Keratinocyte (primary cell): ENCODE measurements at regions not wholly inside any gene's neighbourhood (a gene's known extent, or its start where the extent isn't known, plus 50 kb on each side); places are given as distances from the start of the nearest gene placed in this dataset.

Experiments
- DNase-seq: peaks from one replicate; pipeline ENCODE4 v3.0.0-alpha.2; 2011; ENCODE audit warnings: low read depth, missing footprints, low spot score
- FAIRE-seq: peaks from 2 replicates; lab custom pipeline; 2011; peaks lifted over from hg19 to GRCh38; lab: Jason Lieb, UNC
- H2AFZ ChIP-seq: 2 replicates; pipeline ENCODE4 v1.6.0; 2012; ENCODE audit warnings: low read length, control low read depth, inconsistent platforms; ENCODE audit not compliant: control insufficient read depth
- H3K27ac ChIP-seq: 2 replicates; pipeline ENCODE4 v1.5.1; 2011; ENCODE audit warnings: low read length; ENCODE audit not compliant: control insufficient read depth, insufficient read depth
- H3K27me3 ChIP-seq: 3 replicates; pipeline ENCODE4 v1.6.0; 2011; ENCODE audit warnings: low read length; ENCODE audit not compliant: control insufficient read depth, insufficient read depth; ENCODE audit errors: extremely low read depth
- H3K36me3 ChIP-seq, 2 experiments: 2 replicates in 1 of 2; 3 replicates in 1 of 2; pipeline ENCODE4 v1.5.1; 2011; ENCODE audit warnings: low read length in 2 of 2, mild to moderate bottlenecking in 1 of 2; ENCODE audit not compliant: control insufficient read depth in 2 of 2, insufficient read depth in 2 of 2; ENCODE audit errors: extremely low read depth in 1 of 2
- H3K4me1 ChIP-seq: 3 replicates; pipeline ENCODE4 v1.5.1; 2011; ENCODE audit warnings: low read length; ENCODE audit not compliant: control insufficient read depth, insufficient read depth; ENCODE audit errors: extremely low read depth
- H3K4me2 ChIP-seq: 3 replicates; pipeline ENCODE4 v1.6.0; 2011; ENCODE audit warnings: low read depth, low read length; ENCODE audit not compliant: control insufficient read depth, insufficient read depth; ENCODE audit errors: extremely low read depth
- H3K4me3 ChIP-seq, 3 experiments: fragments of 200-600 bp in 1 of 3; sonication (generic) in 1 of 3; 2 replicates in 2 of 3; 3 replicates in 1 of 3; pipeline ENCODE4 v1.5.1; 2011 to 2016; ENCODE audit warnings: low read length in 3 of 3, mild to moderate bottlenecking in 3 of 3, control low read depth in 2 of 3, inconsistent platforms in 1 of 3, low read depth in 1 of 3, mixed read lengths in 1 of 3, mixed run types in 1 of 3, moderate library complexity in 1 of 3; ENCODE audit not compliant: control insufficient read depth in 2 of 3, insufficient read depth in 2 of 3; ENCODE audit errors: extremely low read depth in 1 of 3
- H3K79me2 ChIP-seq: 2 replicates; pipeline ENCODE4 v1.6.0; 2012; ENCODE audit warnings: low read length; ENCODE audit not compliant: control insufficient read depth, insufficient read depth
- H3K9ac ChIP-seq: 3 replicates; pipeline ENCODE4 v1.6.0; 2011; ENCODE audit warnings: low read length; ENCODE audit not compliant: control insufficient read depth, insufficient read depth; ENCODE audit errors: extremely low read depth
- H3K9me1 ChIP-seq: 3 replicates; pipeline ENCODE4 v1.6.0; 2011; ENCODE audit warnings: low read length; ENCODE audit not compliant: control insufficient read depth, insufficient read depth; ENCODE audit errors: extremely low read depth
- H3K9me3 ChIP-seq: 2 replicates; pipeline ENCODE4 v1.5.1; 2012; ENCODE audit warnings: low read depth, low read length; ENCODE audit not compliant: control insufficient read depth
- H4K20me1 ChIP-seq: 3 replicates; pipeline ENCODE4 v1.6.0; 2011; ENCODE audit warnings: low read length; ENCODE audit not compliant: control insufficient read depth, insufficient read depth; ENCODE audit errors: extremely low read depth
- CTCF ChIP-seq, 3 experiments: IDR thresholded peaks in 1 of 3; conservative IDR thresholded peaks in 1 of 3; optimal IDR thresholded peaks in 1 of 3; 2 replicates in 2 of 3; 3 replicates in 1 of 3; pipeline versions ENCODE3 to v1.5.1; 2011; ENCODE audit warnings: low read length in 3 of 3, mild to moderate bottlenecking in 3 of 3, moderate library complexity in 2 of 3, control low read depth in 1 of 3, inconsistent platforms in 1 of 3; ENCODE audit not compliant: insufficient read depth in 2 of 3; ENCODE audit errors: extremely low read depth in 1 of 3
- EZH2 ChIP-seq: IDR thresholded peaks from one replicate; pipeline ENCODE4 v1.6.1; 2012; ENCODE audit warnings: inconsistent platforms, mild to moderate bottlenecking, low read length, moderate library complexity
- dilution Hi-C: fragments of 300-500 bp; cut with MboI; formaldehyde crosslinking; loops from one replicate; pipeline ENCODE4 v1.7.0; 2020; ENCODE audit warnings: low sequenced_read_pairs; ENCODE audit not compliant: extremely low pct_ligation_motif_present

GRCh38 chr3:98655666-98656065 lies 62.3 kb upstream of the CPOX start:
- no peak for DNase-seq
- no peak overlapping the region for H3K4me2 ChIP-seq
- dilution Hi-C loops = no loop called here
- no peak for FAIRE-seq
- no peak overlapping the region for H3K4me3 ChIP-seq
- no peaks in the 10 kb centered on the region for H3K36me3 ChIP-seq
- H3K79me2 ChIP-seq = no peaks in the 10 kb centered on the region
- H4K20me1 ChIP-seq = no peaks in the 10 kb centered on the region
- no peak overlapping the region for H3K27ac ChIP-seq
- no peak overlapping the region for H3K9ac ChIP-seq
- H3K9me3 ChIP-seq = no peaks in the 10 kb centered on the region
- H3K27me3 ChIP-seq = no peaks in the 10 kb centered on the region
- H3K9me1 ChIP-seq = no peaks in the 10 kb centered on the region
- no peaks in the 10 kb centered on the region for H3K4me1 ChIP-seq
- no peak overlapping the region for H2AFZ ChIP-seq
- TF ChIP-seq EZH2 (no peak), CTCF (optimal IDR thresholded peaks at IDR 0.05 in 1 of 3, IDR thresholded peaks at IDR 0.05 in 1 of 3, conservative IDR thresholded peaks at IDR 0.05 in 1 of 3; ENCODE audit: extremely low read depth in 1 of 3, insufficient read depth in 2 of 3, low read length in 3 of 3) (no peak)

- dilution Hi-C loops = no loop called here
- Histone ChIP-seq H3K36me3 (no peaks in the 10 kb centered on the region), H3K4me2 (peak overlapping the region; percentile 42), H2AFZ (no peak overlapping the region), H4K20me1 (no peaks in the 10 kb centered on the region), H3K27ac (no peak overlapping the region), H3K79me2 (no peaks in the 10 kb centered on the region), H3K4me3 (no peak overlapping the region), H3K9me1 (no peaks in the 10 kb centered on the region), H3K4me1 (no peaks in the 10 kb centered on the region), H3K9me3 (no peaks in the 10 kb centered on the region), H3K27me3 (no peaks in the 10 kb centered on the region), H3K9ac (no peak overlapping the region)
- FAIRE-seq (no peak), DNase-seq (no peak)
- TF ChIP-seq CTCF (optimal IDR thresholded peaks at IDR 0.05 in 1 of 3, IDR thresholded peaks at IDR 0.05 in 1 of 3, conservative IDR thresholded peaks at IDR 0.05 in 1 of 3; ENCODE audit: extremely low read depth in 1 of 3, insufficient read depth in 2 of 3, low read length in 3 of 3) (peak; percentile 41 to 76 (median 73)), EZH2 (no peak)
These were observed 64.0 kb upstream of the CPOX start for GRCh38 chr3:98657457-98657856.
